SH-SY5Y (cell line): ENCODE measurements at regions not wholly inside any gene's neighbourhood (a gene's known extent, or its start where the extent isn't known, plus 50 kb on each side); places are given as distances from the start of the nearest gene placed in this dataset.

Experiments used
- GATA2 ChIP-seq: IDR thresholded peaks from 2 replicates; pipeline ENCODE4 v1.6.1; 2011; ENCODE audit warnings: mild to moderate bottlenecking, low read depth, low read length
- GATA3 ChIP-seq: IDR thresholded peaks from 2 replicates; pipeline ENCODE4 v1.6.1; 2011; ENCODE audit warnings: low read depth, mild to moderate bottlenecking, low read length, moderate library complexity

DNA sequence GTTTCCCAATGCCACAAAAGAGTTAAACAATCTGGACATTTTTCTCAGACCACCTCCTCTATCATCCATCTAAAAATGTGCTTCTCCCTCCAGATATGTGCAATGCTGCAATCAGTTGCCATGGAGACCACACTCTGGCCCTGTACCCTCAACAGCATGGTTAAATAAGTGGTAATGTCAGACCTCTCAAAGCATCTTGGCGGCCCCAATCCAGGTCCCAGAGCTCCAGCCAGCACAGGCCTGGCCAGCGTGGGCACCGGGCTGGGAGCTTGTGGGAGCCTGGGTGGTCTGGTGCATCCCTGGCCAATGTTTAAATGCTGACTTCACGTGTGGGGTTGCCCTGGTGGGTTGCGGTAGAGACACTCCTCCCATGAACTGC lies 362.9 kb upstream of the ZNF32 start:
- no peak for TF ChIP-seq GATA2
- no peak for TF ChIP-seq GATA3
